H1 (cell line): ENCODE measurements at regions not wholly inside any gene's neighbourhood (a gene's known extent, or its start where the extent isn't known, plus 50 kb on each side); places are given as distances from the start of the nearest gene placed in this dataset.

Source experiments
- CTCF ChIA-PET: fragments of 300-600 bp; sonication (Branson Sonifier 250); formaldehyde crosslinking; loops from one replicate; lab custom pipeline; 2021; ENCODE audit not compliant: partially characterized antibody; lab: Charles Lee
- POLR2A ChIA-PET: fragments of 300-600 bp; sonication (Branson Sonifier 250); formaldehyde crosslinking; loops from one replicate; lab custom pipeline; 2021; ENCODE audit warnings: inconsistent platforms; ENCODE audit not compliant: partially characterized antibody; lab: Charles Lee
- DNase-seq, 2 experiments: peaks; one replicate each; pipeline versions ENCODE4 v3.0.0 to v3.0.0-alpha.2; 2010 to 2022; ENCODE audit warnings: low spot score in 2 of 2, low read depth in 1 of 2, mixed read lengths in 1 of 2
- FAIRE-seq: peaks from 2 replicates; lab custom pipeline; 2011; peaks lifted over from hg19 to GRCh38; lab: Jason Lieb, UNC
- H2AFZ ChIP-seq: 2 replicates; pipeline ENCODE4 v1.8.1; 2012; ENCODE audit warnings: low read length, inconsistent platforms
- H2AK5ac ChIP-seq: 2 replicates; pipeline ENCODE4 v1.6.1; 2013; ENCODE audit warnings: low read depth, low read length
- H2BK120ac ChIP-seq: replicated peaks from 2 replicates; pipeline ENCODE3; 2013; ENCODE audit warnings: low read depth, low read length, inconsistent platforms
- H2BK12ac ChIP-seq: 2 replicates; pipeline ENCODE4 v1.6.1; 2013; ENCODE audit warnings: low read depth, low read length
- H2BK15ac ChIP-seq: 2 replicates; pipeline ENCODE4 v1.6.1; 2013; ENCODE audit warnings: low read length
- H2BK20ac ChIP-seq: 2 replicates; pipeline ENCODE4 v1.6.1; 2013; ENCODE audit warnings: low read length
- H2BK5ac ChIP-seq: 2 replicates; pipeline ENCODE4 v1.6.1; 2013; ENCODE audit warnings: low read depth, low read length
- H3K14ac ChIP-seq: 2 replicates; pipeline ENCODE4 v1.6.1; 2013; ENCODE audit warnings: inconsistent platforms; ENCODE audit not compliant: insufficient read length
- H3K18ac ChIP-seq: 2 replicates; pipeline ENCODE4 v1.6.1; 2013; ENCODE audit warnings: low read length; ENCODE audit errors: extremely low read depth
- H3K23ac ChIP-seq: 2 replicates; pipeline ENCODE4 v1.6.1; 2013; ENCODE audit warnings: inconsistent platforms; ENCODE audit not compliant: insufficient read length
- H3K23me2 ChIP-seq: 2 replicates; pipeline ENCODE4 v1.6.1; 2013; ENCODE audit warnings: low read depth, low read length
- H3K27ac ChIP-seq: 2 replicates; pipeline ENCODE4 v1.6.1; 2011; ENCODE audit warnings: low read depth, low read length, inconsistent platforms
- H3K27me3 ChIP-seq, 4 experiments: replicated peaks in 1 of 4; 1 replicate in 1 of 4; 2 replicates in 3 of 4; pipeline versions ENCODE4 v1.6.1 to v1.8.1; 2011 to 2013; ENCODE audit warnings: low read length in 3 of 4, mild to moderate bottlenecking in 3 of 4, inconsistent platforms in 2 of 4, mixed read lengths in 2 of 4, moderate library complexity in 1 of 4; ENCODE audit not compliant: control insufficient read depth in 3 of 4, insufficient read depth in 3 of 4; ENCODE audit errors: extremely low read depth in 1 of 4
- H3K36me3 ChIP-seq, 4 experiments: 2 replicates each; pipeline versions ENCODE4 v1.6.1 to v1.8.1; 2011 to 2013; ENCODE audit warnings: mild to moderate bottlenecking in 4 of 4, low read length in 3 of 4, moderate library complexity in 2 of 4, control low read depth in 1 of 4, inconsistent platforms in 1 of 4; ENCODE audit not compliant: insufficient read depth in 4 of 4, control insufficient read depth in 2 of 4
- H3K4ac ChIP-seq: replicated peaks from 2 replicates; pipeline ENCODE3; 2013; ENCODE audit warnings: low read length, low read depth, mixed read lengths, inconsistent platforms; ENCODE audit not compliant: insufficient read length
- H3K4me1 ChIP-seq, 4 experiments: replicated peaks in 1 of 4; 1 replicate in 1 of 4; 2 replicates in 3 of 4; pipeline versions ENCODE4 v1.6.1 to v1.8.1; 2011 to 2013; ENCODE audit warnings: low read length in 3 of 4, inconsistent platforms in 2 of 4, mixed read lengths in 1 of 4; ENCODE audit not compliant: insufficient read depth in 4 of 4, control insufficient read depth in 3 of 4
- H3K4me2 ChIP-seq, 2 experiments: 2 replicates each; pipeline versions ENCODE4 v1.6.1 to v1.8.1; 2011 to 2013; ENCODE audit warnings: low read depth in 2 of 2, low read length in 2 of 2, control low read depth in 1 of 2, inconsistent platforms in 1 of 2, mild to moderate bottlenecking in 1 of 2; ENCODE audit not compliant: insufficient read depth in 1 of 2
- H3K4me3 ChIP-seq, 4 experiments: fragments of 200-600, 300-600 bp in 1 of 4; sonication (generic), shearing (Covaris generic), sonication (Bioruptor Twin) in 1 of 4; 2 replicates each; pipeline versions ENCODE4 v1.5.1 to v1.8.1; 2011 to 2016; ENCODE audit warnings: low read length in 4 of 4, low read depth in 3 of 4, control low read depth in 2 of 4, inconsistent platforms in 2 of 4, mild to moderate bottlenecking in 2 of 4, mixed read lengths in 1 of 4, moderate library complexity in 1 of 4; ENCODE audit not compliant: insufficient read depth in 2 of 4; ENCODE audit errors: extremely low read depth in 1 of 4
- H3K56ac ChIP-seq: replicated peaks from 2 replicates; pipeline ENCODE3; 2013; ENCODE audit warnings: low read depth, mild to moderate bottlenecking, mixed read lengths, low read length, inconsistent platforms; ENCODE audit not compliant: insufficient read length
- H3K79me1 ChIP-seq: 2 replicates; pipeline ENCODE4 v1.6.1; 2013; ENCODE audit warnings: low read depth, low read length, control low read depth
- H3K79me2 ChIP-seq, 2 experiments: 2 replicates each; pipeline versions ENCODE4 v1.6.1 to v1.8.1; 2012 to 2013; ENCODE audit warnings: low read length in 2 of 2, mild to moderate bottlenecking in 2 of 2, inconsistent platforms in 1 of 2; ENCODE audit not compliant: insufficient read depth in 2 of 2, control insufficient read depth in 1 of 2
- H3K9ac ChIP-seq, 4 experiments: replicated peaks in 1 of 4; 1 replicate in 1 of 4; 2 replicates in 3 of 4; pipeline versions ENCODE4 v1.6.1 to v1.8.1; 2011 to 2013; ENCODE audit warnings: low read depth in 3 of 4, low read length in 3 of 4, control low read depth in 2 of 4, mild to moderate bottlenecking in 2 of 4, moderate library complexity in 2 of 4, inconsistent platforms in 1 of 4; ENCODE audit errors: extremely low read depth in 1 of 4
- H3K9me3 ChIP-seq, 2 experiments: 2 replicates each; pipeline versions ENCODE4 v1.6.1 to v1.8.1; 2012 to 2013; ENCODE audit warnings: mild to moderate bottlenecking in 2 of 2, moderate library complexity in 2 of 2, control low read depth in 1 of 2, inconsistent platforms in 1 of 2, low read depth in 1 of 2, low read length in 1 of 2, mixed read lengths in 1 of 2; ENCODE audit not compliant: insufficient read depth in 2 of 2
- H4K20me1 ChIP-seq, 2 experiments: replicated peaks in 1 of 2; 2 replicates each; pipeline versions ENCODE3 to v1.8.1; 2011 to 2013; ENCODE audit warnings: inconsistent platforms in 2 of 2, low read length in 2 of 2, mild to moderate bottlenecking in 1 of 2; ENCODE audit not compliant: insufficient read depth in 2 of 2, control insufficient read depth in 1 of 2
- H4K5ac ChIP-seq: 2 replicates; pipeline ENCODE4 v1.6.1; 2013; ENCODE audit warnings: low read length, low read depth, mixed read lengths, inconsistent platforms; ENCODE audit not compliant: insufficient read length
- H4K8ac ChIP-seq: 2 replicates; pipeline ENCODE4 v1.8.0; 2013; ENCODE audit warnings: mild to moderate bottlenecking, moderate library complexity, low read length, inconsistent platforms; ENCODE audit not compliant: insufficient read depth; ENCODE audit errors: extremely low read depth
- H4K91ac ChIP-seq: replicated peaks from 2 replicates; pipeline ENCODE3; 2013; ENCODE audit warnings: low read length, mixed read lengths, inconsistent platforms; ENCODE audit not compliant: insufficient read length
- CBX8 ChIP-seq: fragments of 300-800, 300-1000 bp; sonication (generic); IDR thresholded peaks from 2 replicates; pipeline ENCODE4 v1.7.1; 2016; ENCODE audit warnings: low read depth, low read length, borderline replicate concordance
- CHD1 ChIP-seq: IDR thresholded peaks from 2 replicates; pipeline ENCODE4 v1.6.1; 2012; ENCODE audit warnings: low read depth, low read length, improper control_type of control experiment
- FOSL1 ChIP-seq: IDR thresholded peaks from 2 replicates; pipeline ENCODE4 v1.6.1; 2011; ENCODE audit warnings: mild to moderate bottlenecking, low read depth, low read length, moderate library complexity; ENCODE audit not compliant: insufficient read depth
- MAFK ChIP-seq: IDR thresholded peaks from 2 replicates; pipeline ENCODE4 v1.6.1; 2012; ENCODE audit warnings: low read depth, mild to moderate bottlenecking, improper control_type of control experiment, low read length
- POLR2AphosphoS5 ChIP-seq: IDR thresholded peaks from 2 replicates; pipeline ENCODE4 v1.6.1; 2011; ENCODE audit warnings: low read depth, low read length
- POU5F1 ChIP-seq: IDR thresholded peaks from 2 replicates; pipeline ENCODE4 v1.6.1; 2011; ENCODE audit warnings: low read depth, mild to moderate bottlenecking, low read length, moderate library complexity
- SP1 ChIP-seq: IDR thresholded peaks from 2 replicates; pipeline ENCODE4 v1.6.1; 2011; ENCODE audit warnings: low read depth, low read length
- SP2 ChIP-seq: IDR thresholded peaks from 2 replicates; pipeline ENCODE4 v1.6.1; 2012; ENCODE audit warnings: mild to moderate bottlenecking, low read length, inconsistent platforms
- SUZ12 ChIP-seq: fragments of 200-600 bp; sonication (generic); IDR thresholded peaks from 2 replicates; pipeline ENCODE4 v1.6.1; 2012; ENCODE audit warnings: mild to moderate bottlenecking, inconsistent platforms, low read length, moderate library complexity, mixed read lengths
- TAF1 ChIP-seq: IDR thresholded peaks from 2 replicates; pipeline ENCODE4 v1.6.1; 2011; ENCODE audit warnings: mild to moderate bottlenecking, low read depth, low read length
- WGBS, 2 experiments: shearing (Covaris generic) in 1 of 2; methylation state at CpG; one replicate each; pipeline versions ENCODE4 v1.1.6 to v1.1.7; 2013 to 2015; ENCODE audit warnings: low lambda C conversion rate in 2 of 2, mixed read lengths in 2 of 2, inconsistent platforms in 1 of 2, low coverage in 1 of 2, missing lambda C conversion rate in 1 of 2; ENCODE audit not compliant: insufficient replicate concordance in 2 of 2, insufficient coverage in 1 of 2, insufficient read length in 1 of 2; ENCODE audit errors: extremely low coverage in 1 of 2, missing lambda C conversion rate in 1 of 2; 5-methylcytosine and 5-hydroxymethylcytosine counted together
- TF ChIP-seq, protein P1 (sequence below): IDR thresholded peaks from 2 replicates; pipeline ENCODE4 v1.6.1; 2012; ENCODE audit warnings: low read length, inconsistent platforms
- TF ChIP-seq, protein P2 (sequence below): IDR thresholded peaks from 2 replicates; pipeline ENCODE4 v1.6.1; 2012; ENCODE audit warnings: inconsistent platforms
- TF ChIP-seq, protein P3 (sequence below): IDR thresholded peaks from 2 replicates; pipeline ENCODE4 v1.6.1; 2011; ENCODE audit warnings: low read depth, mild to moderate bottlenecking, low read length; ENCODE audit not compliant: insufficient read depth

DNA sequence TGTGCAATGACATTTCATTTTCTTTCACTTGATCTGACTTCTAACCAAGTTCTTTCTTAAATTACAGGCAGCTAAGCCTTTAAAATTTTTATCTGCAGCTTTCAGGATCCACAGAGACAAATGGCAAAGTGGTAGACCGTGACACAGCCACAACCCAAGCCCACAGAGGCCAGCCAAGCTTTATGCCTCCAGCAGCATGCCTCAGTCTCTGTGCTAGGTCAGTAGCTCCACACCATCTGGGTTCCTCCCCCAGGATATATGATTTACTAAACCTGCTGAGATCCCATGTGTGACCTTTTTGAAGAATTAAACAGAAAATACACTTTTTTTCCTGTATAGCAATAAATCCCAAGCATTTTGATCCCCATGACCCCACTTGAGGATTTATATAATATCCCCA is 290.4 kb upstream of the CAND1 start:
- POLR2A ChIA-PET = no interaction called here
- FAIRE-seq = no peak
- no peaks in the 10 kb centered on the region for H3K79me2 ChIP-seq
- TF ChIP-seq MAFK = no peak
- TF ChIP-seq, protein P1, sequence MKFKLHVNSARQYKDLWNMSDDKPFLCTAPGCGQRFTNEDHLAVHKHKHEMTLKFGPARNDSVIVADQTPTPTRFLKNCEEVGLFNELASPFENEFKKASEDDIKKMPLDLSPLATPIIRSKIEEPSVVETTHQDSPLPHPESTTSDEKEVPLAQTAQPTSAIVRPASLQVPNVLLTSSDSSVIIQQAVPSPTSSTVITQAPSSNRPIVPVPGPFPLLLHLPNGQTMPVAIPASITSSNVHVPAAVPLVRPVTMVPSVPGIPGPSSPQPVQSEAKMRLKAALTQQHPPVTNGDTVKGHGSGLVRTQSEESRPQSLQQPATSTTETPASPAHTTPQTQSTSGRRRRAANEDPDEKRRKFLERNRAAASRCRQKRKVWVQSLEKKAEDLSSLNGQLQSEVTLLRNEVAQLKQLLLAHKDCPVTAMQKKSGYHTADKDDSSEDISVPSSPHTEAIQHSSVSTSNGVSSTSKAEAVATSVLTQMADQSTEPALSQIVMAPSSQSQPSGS = no peak
- TF ChIP-seq POLR2AphosphoS5 = no peak
- TF ChIP-seq SP2 = no peak
- TF ChIP-seq TAF1 = no peak
- TF ChIP-seq, protein P2, sequence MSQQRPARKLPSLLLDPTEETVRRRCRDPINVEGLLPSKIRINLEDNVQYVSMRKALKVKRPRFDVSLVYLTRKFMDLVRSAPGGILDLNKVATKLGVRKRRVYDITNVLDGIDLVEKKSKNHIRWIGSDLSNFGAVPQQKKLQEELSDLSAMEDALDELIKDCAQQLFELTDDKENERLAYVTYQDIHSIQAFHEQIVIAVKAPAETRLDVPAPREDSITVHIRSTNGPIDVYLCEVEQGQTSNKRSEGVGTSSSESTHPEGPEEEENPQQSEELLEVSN = no peak
- TF ChIP-seq, protein P3, sequence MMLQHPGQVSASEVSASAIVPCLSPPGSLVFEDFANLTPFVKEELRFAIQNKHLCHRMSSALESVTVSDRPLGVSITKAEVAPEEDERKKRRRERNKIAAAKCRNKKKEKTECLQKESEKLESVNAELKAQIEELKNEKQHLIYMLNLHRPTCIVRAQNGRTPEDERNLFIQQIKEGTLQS = no peak
- no peak for TF ChIP-seq SP1
- TF ChIP-seq FOSL1 = no peak
- TF ChIP-seq CBX8 = no peak
- TF ChIP-seq POU5F1 = no peak
- TF ChIP-seq SUZ12 = no peak
- no peak for TF ChIP-seq CHD1

More for the DNA sequence above, 290.4 kb upstream of the CAND1 start:
- Histone ChIP-seq H2BK15ac (no peak overlapping the region), H3K23me2 (no peaks in the 10 kb centered on the region), H3K4me1 (no peaks in the 10 kb centered on the region), H3K36me3 (no peaks in the 10 kb centered on the region), H4K20me1 (no peaks in the 10 kb centered on the region), H3K4ac (no peak overlapping the region), H4K5ac (no peak overlapping the region), H3K4me2 (no peak overlapping the region), H3K9ac (no peak overlapping the region), H2BK120ac (no peak overlapping the region), H2AFZ (no peak overlapping the region), H2BK20ac (no peak overlapping the region), H3K9me3 (no peaks in the 10 kb centered on the region), H3K23ac (no peak overlapping the region), H3K18ac (no peak overlapping the region), H3K79me1 (no peaks in the 10 kb centered on the region), H2BK12ac (no peak overlapping the region), H3K56ac (no peak overlapping the region), H3K27me3 (no peaks in the 10 kb centered on the region), H3K14ac (no peak overlapping the region), H4K91ac (no peak overlapping the region), H2AK5ac (no peak overlapping the region), H4K8ac (no peak overlapping the region), H3K27ac (no peak overlapping the region), H3K4me3 (no peak overlapping the region), H2BK5ac (no peak overlapping the region)
- no peak for DNase-seq
- WGBS, 2 experiments = 90% methylated on average over 1 of the region's 1 CpG; no CpG with 5 or more reads in 1 of the 2 experiments
- CTCF ChIA-PET = no interaction called here
